Astrocyte (in vitro differentiated cells and primary cell): ENCODE measurements at regions not wholly inside any gene's neighbourhood (a gene's known extent, or its start where the extent isn't known, plus 50 kb on each side); places are given as distances from the start of the nearest gene placed in this dataset.

Experiments used
- EZH2 ChIP-seq: IDR thresholded peaks from 2 replicates; pipeline ENCODE4 v1.6.1; 2012; ENCODE audit warnings: mild to moderate bottlenecking, low read length, inconsistent platforms; ENCODE audit not compliant: insufficient read depth
- TF ChIP-seq, protein P1 (sequence below): IDR thresholded peaks from 2 replicates; pipeline ENCODE4 v1.5.1; 2011; ENCODE audit warnings: low read depth, mild to moderate bottlenecking, inconsistent platforms, low read length, moderate library complexity; ENCODE audit not compliant: insufficient read depth

DNA sequence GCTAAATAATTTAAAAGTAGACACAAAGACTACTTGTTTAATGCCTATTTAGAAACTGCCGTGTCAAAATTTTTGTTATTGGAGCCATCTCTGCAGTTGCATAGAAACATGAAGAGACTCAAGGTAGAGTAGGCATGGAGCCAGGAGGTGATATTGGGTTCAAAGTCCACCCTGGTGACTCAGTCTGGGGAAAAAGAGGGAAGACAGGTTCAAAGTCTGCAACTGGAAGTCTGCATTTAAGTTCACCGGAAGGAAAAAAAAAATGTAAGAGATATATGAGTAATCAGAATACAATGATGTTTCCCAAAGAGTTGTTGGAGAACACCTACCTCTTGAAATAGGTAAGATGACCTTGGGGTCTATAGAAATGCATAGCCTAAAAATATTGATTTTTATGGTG, 67.4 kb upstream of the QRFPR start:
- TF ChIP-seq, protein P1, sequence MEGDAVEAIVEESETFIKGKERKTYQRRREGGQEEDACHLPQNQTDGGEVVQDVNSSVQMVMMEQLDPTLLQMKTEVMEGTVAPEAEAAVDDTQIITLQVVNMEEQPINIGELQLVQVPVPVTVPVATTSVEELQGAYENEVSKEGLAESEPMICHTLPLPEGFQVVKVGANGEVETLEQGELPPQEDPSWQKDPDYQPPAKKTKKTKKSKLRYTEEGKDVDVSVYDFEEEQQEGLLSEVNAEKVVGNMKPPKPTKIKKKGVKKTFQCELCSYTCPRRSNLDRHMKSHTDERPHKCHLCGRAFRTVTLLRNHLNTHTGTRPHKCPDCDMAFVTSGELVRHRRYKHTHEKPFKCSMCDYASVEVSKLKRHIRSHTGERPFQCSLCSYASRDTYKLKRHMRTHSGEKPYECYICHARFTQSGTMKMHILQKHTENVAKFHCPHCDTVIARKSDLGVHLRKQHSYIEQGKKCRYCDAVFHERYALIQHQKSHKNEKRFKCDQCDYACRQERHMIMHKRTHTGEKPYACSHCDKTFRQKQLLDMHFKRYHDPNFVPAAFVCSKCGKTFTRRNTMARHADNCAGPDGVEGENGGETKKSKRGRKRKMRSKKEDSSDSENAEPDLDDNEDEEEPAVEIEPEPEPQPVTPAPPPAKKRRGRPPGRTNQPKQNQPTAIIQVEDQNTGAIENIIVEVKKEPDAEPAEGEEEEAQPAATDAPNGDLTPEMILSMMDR, result no peak
- TF ChIP-seq EZH2, result no peak
